NCI-H2227 (cell line): ENCODE measurements at regions not wholly inside any gene's neighbourhood (a gene's known extent, or its start where the extent isn't known, plus 50 kb on each side); places are given as distances from the start of the nearest gene placed in this dataset.
"Not testable (repeated sequence)": the region's sequence is repeated elsewhere in the genome, so short reads cannot be mapped to it uniquely, and the experiment has no call there.

ENCODE experiments used
- DNase-seq: peaks from one replicate; lab custom pipeline; 2025; ENCODE audit not compliant: unreplicated experiment; lab: John Stamatoyannopoulos, UW

DNA sequence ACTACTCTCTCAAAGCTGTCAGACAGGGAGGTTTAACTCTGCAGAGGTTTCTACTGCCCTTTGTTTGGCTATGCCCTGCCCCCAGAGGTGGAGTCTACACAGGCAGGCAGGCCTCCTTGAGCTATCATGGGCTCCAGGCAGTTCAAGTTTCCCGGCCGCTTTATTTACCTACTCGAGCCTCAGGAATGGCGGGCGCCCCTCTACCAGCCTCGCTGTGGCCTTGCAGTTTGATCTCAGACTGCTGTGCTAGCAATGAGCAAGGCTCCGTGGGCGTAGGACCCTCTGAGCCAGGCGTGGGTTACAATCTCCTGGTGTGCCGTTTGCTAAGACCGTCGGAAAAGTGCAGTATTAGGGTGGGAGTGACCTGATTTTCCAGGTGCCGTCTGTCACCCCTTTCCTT is 124.3 kb downstream of the PTCHD1 start:
- DNase-seq = not testable (repeated sequence)

DNA sequence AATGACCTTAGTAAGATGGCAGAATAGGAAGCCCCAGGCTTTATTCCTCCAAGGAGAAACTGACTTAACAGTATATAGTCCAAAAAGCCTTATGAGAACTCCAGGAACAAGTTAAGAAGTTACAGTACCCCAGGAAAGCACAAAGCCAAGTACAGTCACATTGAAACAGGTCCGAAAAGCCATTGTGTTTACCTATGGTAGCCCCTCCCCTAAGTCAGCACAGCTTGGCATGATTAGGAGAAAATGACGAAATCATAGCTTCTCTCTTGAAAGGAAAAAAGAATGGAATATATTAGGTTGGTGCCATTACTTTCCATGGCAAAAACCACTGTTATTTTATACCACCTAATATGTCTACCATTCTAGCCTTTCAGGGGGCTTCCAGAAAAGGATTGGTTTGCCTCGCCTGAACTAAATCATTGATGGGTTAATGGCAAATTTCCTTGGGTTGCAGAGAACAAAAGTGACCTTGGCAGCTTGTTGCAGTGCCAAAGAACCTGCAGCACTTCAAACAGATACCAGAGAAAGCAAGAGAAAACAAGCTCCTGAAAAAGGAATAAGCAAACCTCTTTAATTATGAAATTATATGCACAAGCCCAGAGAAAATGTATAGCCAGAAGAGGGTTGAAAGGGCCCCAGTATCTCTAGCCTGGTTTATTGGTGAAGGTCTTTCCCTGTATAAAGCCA is 130.6 kb downstream of the PTCHD1 start:
- no peak for DNase-seq

DNA sequence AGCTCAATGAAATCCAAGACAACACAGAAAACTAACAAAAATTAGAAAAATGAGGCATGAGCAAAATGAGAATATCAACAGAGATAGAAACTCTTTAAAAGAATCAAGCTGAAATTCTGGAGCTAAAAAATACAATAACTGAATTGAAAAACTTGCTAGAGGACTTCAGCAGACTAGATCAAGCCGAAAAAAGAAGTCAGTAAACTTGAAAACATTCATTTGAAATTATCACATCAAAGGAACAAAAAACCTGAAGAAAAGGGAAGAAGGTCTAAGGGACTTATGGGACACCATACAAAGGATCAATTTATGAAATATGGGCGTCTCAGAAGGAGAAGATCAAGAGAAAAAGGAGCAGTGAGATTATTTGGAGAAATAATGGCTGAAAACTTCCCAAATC is 131.3 kb downstream of the PTCHD1 start:
- no peak for DNase-seq

DNA sequence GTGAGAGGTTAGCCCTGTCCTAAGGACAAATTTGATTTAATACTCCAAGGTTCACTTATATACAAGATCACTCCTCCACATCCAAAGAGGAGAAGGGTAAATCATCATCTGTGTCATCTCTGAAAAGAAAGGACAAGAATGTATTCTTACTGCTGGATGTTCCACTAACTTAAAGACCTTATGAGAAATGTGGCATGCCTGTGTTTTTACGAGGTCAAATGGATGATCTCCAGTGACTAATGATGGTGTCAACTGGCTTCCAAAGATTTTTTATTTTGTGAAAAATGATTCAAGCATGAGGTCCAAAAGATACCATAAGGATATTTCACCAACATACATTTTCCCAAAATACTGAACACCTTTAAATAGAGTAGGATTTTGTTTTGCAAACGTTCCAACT is 143.4 kb downstream of the PTCHD1 start:
- DNase-seq = no peak

DNA sequence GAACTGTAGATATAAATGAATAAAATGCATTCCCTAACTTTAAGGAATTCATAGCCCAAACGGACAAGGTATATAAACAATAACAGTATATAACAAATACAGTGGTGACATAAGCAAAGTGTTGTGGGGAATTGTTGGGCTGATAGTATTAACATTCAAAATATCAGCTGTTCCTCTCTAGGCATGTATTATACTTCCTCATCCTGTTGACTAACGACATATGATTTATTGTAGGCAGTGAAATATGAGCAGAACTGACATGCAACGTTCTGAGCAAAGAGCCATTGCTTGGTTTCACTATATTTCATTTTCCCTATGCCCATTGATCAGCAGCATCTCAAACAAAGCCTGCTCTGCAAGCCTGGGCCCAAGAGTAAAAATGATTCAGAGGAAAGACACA is 143.9 kb downstream of the PTCHD1 start:
- DNase-seq = no peak

DNA sequence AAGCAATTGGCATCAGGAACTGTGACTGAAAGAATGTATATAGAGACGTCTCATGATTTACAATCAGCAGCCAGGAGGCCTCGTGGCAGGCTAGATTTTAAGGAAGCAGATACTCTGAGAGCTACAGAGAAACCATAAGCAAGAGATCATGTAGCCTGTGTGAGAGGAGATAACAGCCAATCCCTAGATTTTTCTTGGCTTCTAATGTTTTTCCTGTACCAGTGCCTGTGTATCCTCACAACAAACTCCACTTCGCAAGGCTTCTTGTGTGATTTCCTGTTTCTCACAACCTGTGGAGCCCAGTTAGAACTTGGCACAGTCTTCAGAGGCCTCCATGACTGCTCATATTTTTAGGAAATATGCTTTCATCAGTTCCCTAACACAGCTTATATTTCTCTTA is 147.9 kb downstream of the PTCHD1 start:
- DNase-seq = no peak

DNA sequence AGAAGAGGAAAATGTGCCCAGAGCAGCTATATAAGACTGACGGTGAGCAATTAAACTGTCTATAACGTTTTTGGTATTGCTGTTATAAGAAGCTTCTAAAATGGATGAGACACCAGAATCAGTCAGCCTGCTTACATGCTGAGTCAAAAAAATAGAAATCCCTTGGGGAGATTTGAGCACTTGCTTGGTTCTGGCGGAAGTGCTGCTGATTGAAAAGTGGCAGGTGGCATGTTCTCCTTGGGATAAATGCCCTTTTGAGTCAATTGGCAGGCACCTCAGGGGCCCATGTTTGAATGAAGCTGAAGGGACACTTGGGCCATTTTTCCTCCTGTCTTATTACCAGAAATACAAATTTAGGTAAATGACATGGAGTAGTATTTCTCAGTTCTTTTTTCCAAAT is 148.7 kb downstream of the PTCHD1 start:
- no peak for DNase-seq

DNA sequence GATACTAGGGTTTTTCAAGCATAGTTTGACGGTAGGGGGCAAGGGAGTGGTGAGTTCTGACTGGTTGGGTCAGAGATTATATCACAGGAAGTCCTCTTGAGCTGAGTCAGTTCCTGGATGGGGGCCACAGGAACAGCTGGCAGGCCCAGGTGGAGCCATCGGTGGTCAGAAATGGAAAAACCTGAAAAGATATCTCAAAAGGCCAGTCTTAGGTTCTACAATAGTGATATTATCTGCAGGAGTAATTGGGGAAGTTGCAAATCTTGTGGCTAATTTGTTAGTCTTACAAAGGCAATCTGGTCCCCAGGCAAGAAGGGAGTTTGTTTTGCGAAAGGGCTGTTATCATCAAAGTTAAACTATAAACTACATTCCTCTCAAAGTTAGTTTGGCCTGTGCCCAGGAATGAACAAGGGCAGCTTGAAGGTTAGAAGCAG is 159.3 kb downstream of the PTCHD1 start:
- DNase-seq = no peak

DNA sequence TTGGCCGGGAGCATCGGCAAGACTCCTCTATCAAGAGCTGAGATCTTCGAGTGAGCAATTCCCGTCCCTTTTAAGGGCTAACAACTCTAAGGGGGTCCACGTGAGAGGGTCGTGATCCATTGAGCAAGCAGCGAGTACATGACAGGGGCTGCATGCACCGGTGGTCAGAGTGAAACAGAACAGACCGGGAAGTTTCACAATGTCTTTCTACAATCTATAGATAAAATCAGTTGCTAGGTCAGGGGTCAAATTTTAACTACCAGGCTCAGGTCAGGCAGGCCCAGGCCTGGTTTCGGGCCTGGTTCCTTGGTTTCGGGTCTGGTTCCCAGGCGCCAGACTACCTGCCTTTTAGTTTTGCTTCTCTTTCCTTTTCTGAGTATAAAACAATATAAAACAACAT is 160.1 kb downstream of the PTCHD1 start:
- DNase-seq = no peak

DNA sequence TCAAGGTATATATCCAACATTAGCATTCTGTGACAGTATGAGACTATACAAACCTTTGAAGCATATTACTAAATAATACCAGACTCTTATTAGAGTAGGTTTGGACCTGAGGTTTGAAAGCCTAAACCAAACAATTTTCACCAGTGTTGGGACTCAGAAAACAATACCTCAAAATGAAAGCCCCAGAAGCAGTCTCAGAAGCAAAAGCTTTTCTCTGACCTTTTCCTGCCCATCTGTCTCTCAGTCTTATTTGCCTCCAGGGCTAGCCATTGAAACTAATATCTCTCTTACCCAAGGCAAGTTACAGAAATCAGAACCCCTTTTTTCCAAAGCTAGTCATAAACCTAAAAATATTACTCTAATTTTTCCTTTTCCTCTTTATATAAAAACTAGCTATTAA is 163.3 kb downstream of the PTCHD1 start:
- no peak for DNase-seq

DNA sequence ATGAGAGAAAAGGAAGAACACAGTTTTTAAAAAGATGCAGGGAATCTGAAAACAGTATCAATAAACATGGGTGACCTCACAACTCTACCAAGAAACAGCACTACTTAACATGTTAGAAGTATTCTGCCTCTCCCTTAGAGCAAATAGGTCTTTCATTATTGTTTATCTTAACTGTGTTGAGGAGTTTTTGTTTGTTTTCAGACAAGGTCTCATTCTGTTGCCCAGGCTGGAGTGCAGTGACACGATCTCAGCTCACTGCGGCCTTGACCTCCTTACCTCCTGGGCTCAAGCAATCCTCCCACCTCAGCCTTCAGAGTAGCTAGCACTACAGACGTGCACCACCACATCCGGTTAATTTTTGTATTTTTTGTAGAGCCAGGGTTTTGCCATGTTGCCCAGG is 165.3 kb upstream of the PRDX4 start:
- no peak for DNase-seq

DNA sequence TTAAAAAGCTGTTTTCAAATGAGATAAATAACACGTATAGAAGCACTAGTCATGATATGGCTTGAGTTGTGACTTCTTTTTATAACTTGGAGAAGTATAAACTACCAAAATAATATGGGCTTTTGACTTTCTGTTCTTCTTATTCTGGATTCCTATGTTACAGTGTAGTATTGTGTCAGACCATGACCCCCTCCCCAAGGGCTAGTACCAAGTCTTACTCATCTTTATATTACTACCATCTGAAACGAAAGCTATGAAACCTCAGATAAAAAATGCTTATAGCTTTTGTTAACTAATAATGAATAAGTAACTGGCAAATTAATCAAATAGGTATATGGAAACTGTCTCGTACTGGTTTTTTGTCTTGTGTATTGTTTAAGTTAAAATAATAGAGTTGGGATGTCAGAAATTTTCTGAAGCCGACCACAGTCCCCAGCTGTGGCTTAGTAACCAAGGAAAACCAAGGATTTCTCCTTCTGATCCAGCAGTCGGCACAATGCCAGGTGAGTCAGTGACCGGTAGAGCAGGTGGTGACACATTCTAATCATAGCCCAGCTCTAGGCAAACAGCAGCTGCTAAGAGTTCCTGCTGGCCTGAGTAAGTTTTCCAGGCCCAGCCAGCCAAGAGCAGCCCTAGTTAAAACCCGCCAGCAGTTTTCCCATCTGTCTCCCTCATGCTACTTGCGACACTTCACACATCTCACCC is 163.3 kb upstream of the PRDX4 start:
- DNase-seq = no peak

DNA sequence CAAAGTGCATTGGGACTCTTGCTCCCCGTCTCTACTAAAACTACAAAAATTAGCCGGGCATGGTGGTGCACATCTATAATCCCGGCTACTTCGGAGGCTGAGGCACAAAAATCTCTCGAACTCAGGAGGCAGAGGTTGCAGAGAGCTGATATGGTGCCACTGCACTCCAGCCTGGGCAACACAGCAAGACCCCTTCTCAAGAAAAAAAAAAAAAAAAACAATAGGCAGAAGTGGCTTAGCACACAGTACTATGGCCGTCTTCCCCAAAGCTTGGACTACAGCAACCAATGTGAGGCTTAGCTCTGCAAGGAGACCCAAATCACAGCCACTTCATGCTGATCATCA is 162.8 kb upstream of the PRDX4 start:
- DNase-seq = no peak

DNA sequence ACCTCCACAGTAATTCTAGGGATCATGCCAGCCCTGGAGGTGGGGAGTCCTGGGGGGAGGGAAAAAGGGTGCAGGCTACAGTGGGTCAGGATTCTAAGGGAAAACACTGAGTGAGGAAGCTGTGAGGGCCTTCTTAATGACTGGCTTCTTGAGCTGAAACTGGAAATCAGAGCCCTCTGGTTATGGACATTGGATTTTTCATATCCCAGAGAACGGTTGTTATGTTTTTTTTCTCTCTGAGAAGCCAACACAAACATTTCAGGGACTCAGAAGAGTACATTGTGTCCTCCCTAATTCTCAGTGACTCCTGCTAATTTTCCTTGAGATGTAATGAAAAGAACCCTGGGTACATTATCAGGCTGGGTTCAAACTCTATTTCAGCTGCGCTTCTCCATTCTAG is 162.4 kb upstream of the PRDX4 start:
- no peak for DNase-seq

DNA sequence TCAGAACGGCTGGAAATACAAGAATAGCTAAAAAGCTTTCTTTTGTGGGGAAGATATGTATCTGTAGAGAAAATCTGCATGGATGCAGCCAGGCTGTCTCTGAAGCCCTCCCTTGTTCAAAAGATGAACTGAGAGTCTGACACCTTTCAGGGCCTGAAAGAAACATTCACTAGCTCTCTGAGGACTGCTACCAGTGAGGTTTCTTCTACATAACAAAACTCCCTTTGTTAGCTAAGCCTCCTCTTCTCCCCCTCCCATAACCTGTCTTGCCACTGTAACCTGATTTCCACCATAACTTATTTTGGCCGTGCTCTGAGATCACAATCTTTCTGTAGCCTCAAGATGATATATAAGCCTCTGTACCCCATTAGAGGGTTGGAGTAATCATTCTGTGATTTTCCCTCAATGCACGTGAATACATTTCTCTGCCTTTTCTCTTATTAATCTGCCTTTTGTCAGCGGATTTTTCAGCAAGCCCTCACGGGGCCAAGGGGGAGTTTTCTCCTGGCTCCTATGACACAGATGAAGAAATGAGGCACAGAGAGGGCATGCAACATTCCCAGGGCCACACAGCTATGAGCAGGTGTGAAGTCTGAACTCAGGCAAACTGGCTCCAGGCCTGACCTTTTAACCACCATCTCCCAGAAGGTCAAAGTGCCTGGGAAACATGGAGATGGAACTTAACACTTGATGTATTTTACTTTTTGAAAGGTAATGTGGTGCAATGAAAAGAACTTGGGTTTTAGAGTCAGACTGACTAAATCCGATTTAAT is 161.6 kb upstream of the PRDX4 start:
- DNase-seq = no peak

DNA sequence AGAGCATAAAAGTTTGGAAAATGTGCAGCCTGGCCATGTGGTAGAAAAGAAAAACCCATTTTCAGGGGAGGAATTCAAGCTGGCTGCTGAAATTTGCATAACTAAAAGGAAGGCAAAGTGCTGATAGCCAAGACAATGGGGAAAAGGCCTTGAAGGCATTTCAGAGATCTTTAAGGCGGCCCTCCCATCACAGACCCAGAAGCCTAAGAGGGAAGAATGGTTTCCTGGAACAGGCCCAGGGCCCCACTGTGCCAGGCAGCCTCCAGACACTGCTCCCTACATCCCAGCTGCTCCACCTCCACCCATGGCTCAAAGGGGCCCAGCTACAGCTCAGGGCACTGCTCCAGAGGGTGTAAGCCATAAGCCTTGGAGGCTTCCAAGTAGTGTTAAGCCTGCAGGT is 158.0 kb upstream of the PRDX4 start:
- no peak for DNase-seq

DNA sequence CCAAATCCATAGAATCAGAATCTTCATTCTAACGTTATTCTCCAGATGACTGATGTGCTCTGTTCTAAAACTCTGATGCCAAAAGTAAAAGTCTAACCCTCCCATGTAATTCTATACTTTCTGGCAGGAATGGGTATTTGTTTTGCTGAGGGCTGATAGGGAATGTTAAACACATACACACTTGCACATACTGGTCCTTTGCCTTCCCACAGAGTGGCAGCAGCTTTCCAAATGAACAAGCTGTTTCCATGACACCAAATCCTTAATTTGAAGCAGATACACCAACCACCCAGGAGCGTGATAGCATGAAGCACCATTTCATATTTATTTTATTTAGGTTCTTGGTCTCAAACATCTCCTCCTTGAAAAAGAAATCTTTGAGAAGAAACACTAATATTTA is 155.5 kb upstream of the PRDX4 start:
- no peak for DNase-seq

DNA sequence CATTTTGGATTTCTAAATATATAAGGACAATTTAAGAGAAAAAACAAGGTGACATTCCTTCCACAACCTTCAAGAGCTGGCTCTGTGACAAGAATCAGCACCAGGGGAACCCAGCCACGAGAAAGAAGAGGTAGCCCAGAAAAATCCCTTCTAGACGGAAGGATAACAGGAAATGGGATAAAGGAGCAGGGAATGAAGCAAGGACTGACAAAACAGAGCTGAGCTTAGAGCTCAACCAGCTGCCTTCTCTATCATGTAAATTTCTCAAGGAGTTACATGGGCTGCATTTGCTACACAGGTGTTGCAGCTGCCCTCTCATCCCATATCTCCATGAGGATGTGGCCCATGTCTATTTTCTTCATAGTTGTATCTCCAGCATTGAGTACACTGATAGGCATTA is 154.2 kb upstream of the PRDX4 start:
- DNase-seq = no peak

DNA sequence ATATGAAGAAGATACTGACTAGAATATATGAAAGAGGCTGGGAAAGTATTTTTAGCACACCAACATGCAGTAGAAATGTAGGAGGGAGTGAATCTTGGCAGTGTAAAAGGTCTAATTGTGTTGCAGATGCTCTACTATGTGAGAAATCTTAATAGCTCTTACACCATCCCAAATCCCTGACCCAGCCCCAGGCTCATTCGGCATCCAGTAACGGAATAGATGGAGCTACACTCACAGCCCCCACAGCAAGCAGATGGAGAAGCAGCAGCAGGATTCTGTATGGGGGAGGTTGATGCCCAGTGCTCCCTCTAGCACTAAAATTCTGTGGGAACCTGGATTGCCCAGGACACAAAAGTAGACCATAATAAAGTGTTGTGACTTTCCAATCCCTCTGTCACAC is 153.2 kb upstream of the PRDX4 start:
- no peak for DNase-seq

DNA sequence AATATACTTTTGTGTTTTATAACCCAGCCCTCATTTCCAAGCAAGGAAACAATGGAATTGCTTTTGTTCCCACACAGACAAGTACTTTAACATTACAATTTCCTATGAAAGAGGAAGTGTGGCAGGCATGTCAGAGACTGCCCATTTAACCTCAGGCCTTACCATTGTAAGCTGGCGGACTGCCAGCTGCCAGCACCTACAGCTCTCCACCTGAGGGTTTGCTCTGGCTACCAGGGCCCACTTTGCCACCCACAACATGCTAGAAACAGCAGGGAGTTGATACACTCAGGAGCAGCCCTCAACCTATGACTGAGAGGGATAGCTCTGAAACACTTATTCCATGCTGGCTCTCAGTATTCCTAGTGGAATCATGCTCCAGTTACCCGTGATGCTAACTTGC is 152.3 kb upstream of the PRDX4 start:
- no peak for DNase-seq

DNA sequence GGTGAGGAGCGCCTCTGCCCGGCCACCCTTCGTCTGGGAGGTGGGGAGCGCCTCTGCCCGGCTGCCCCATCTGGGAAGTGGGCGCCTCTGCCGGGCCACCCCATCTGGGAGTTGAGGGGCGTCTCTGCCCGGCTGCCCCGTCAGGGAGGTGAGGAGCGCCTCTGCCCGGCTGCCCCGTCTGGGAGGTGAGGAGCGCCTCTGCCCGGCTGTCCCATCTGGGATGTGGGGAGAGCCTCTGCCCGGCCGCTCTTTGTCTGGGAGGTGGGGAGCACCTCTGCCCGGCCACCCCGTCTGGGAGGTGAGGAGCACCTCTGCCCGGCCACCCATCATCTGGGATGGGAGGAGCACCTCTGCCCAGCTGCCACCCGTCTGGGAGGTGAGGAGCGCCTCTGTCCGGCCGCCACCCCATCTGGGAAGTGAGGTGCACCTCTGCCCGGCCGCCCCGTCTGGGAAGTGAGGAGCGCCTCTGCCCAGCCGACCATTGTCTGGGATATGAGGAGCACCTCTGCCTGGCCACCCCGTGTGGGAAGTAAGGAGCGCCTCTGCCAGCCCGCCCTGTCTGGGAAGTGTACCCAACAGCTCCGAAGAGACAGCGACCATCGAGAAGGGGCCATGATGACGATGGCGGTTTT is 144.2 kb upstream of the PRDX4 start:
- DNase-seq = not testable (repeated sequence)

DNA sequence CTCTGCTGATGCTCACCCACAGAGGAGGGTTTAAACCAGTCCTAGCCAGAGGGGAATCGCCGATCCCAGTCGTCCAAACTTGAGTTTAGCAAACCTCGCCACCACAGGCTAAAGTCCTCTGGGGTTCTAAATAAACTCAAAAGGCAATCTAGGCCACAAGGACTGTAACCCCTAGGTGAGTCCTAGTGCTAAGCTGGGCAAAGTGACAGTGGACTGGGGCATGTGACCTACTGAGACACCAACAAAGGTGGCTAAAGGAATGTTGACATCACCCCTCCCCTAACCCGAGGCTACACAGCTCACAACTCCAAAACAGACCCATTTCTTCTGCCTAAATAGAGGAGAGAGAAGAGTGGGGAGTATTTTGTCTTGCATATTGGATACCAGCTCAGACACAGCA is 142.8 kb upstream of the PRDX4 start:
- DNase-seq = no peak
